Activated T-cell treated with anti-CD3 and anti-CD28 coated beads, Interleukin-2, amount 50 U/mL, for 48 hours (primary cell): ENCODE measurements at regions not wholly inside any gene's neighbourhood (a gene's known extent, or its start where the extent isn't known, plus 50 kb on each side); places are given as distances from the start of the nearest gene placed in this dataset.

Experiments used
- DNase-seq, 2 experiments: peaks; one replicate each; pipeline ENCODE4 v3.0.0-alpha.2; 2020

DNA sequence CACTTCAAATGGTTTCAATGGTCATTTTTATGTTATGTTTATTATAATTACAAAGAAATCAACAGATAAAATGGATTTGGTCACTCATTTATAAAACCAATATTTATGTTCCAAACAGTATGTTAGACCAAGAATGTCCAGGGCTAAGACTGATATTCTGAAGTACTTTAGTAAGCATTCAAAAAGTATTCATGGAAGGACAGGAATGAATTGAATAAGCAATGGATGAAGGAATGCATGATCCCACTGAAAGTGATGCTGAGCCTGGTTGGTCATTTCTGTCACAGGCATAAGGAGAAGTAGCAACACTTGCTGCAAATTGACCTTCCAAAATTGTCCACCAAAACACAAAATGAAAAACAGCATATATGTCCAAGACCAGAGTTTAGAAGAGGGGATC, 189.0 kb upstream of the CELF2 start:
- no peak for DNase-seq

DNA sequence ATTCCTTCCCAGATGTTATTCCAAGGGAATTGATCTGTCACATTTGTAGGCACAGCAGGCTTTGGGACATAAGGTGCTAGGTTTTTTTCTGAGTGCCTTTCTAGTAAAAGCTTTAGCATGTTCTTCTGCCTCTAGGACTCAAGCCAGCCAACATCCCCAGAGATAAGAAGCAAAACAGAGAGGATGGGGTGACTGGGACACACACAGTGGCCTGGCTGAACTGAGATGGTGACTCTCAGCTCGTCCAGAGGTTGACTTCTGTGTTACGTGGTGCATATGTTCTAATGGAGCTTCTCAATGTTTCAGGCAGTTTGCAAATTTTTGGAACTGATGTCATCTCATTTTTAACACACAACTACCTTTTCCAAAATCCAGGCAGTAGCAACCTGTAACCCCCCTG, 188.1 kb upstream of the CELF2 start:
- no peak for DNase-seq

DNA sequence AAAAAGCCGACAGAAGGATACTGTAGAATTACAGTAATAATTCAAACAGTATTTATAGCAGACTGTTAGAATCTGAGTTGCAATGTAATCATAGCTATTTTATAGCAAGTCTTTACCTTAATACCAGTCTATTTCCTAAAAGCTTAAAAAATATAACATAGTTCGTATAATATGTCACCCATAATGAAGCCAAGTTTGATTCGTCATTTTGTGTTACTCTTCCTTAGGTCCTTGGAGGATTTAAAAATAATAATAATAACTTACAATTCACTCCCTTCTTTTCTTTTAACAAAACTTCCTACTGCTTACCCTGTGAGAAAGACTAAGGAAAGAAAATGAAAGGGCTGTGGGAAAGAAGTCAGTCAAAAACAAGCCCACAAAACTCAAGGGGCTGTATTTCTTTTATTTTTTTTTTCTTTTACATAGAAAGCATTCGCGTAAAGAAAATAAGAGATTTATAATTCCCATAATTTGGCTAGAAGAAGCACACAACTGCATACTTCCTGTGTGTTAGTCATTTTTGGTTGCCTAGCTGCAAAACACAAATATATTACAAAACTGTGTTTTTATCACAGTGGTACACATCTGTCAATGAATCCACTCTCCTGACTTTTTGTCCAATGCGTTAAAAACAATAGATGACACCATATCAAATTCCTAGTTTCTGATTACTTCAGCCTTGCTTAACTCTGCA, 187.2 kb upstream of the CELF2 start:
- no peak for DNase-seq

DNA sequence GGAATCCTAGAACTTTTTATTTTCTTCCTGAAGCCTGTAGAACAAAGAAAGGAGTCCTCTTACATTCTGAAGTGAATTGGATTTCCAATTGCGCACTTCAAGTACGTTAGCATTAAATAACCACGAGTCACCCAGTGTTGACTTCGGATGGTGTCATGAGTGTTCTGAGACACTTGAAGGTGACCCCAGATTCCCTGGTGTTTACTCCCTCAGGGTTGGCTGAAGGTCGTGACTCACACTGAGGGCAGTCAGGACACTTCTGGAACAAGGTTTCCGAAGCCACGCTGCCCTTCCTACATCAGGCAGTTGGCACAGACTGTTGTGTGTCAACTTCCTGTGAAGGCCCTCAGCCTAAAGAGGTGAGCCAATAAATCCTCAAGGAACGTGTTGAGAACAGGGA, 186.6 kb upstream of the CELF2 start:
- DNase-seq: no peak

GRCh38 chr10:10833955-10834354, 183.7 kb upstream of the CELF2 start:
- DNase-seq: no peak

DNA sequence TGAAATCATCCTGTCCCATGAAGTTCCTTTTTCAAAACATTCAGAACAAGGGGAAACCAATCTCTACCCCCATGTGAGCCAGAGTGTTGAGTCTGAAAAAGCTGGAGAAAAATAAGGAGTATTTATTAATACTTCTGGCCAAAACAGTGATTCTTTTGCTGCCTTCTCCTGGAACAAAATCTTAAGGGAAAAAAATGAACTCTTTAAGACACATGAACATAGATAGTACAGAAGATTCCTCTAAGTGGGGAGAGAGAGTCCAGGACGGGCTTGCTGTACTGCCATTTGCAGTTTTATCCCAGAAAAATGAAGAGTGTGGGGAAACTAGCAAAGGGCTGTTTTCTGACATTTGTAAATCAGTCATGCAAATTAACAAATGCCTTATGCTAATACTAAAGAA, 173.4 kb upstream of the CELF2 start:
- no peak for DNase-seq

DNA sequence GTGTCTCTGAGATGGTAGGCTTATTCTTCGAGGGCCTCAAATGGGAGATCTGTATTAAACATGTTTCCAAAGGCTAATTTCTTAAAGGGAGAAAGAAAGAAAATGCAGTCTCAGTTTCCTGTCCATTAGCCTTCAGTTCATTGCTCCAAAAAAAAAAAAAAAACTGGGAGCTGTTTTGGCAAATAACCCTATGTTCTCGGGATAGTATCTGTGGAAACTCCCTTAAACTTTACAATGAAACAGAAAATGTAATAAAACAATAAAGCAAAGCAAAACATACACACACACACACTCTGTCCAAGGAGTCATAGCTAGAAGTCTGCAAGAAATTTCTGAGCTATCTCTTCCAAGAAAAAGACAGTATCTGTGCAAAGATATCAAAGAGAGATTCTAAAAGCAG, 172.5 kb upstream of the CELF2 start:
- DNase-seq: no peak

GRCh38 chr10:10845826-10846503, 171.7 kb upstream of the CELF2 start:
- no peak for DNase-seq

GRCh38 chr10:10846504-10846900, 171.2 kb upstream of the CELF2 start:
- no peak for DNase-seq

- DNase-seq: no peak
These were observed 170.3 kb upstream of the CELF2 start for GRCh38 chr10:10847387-10847786.

DNA sequence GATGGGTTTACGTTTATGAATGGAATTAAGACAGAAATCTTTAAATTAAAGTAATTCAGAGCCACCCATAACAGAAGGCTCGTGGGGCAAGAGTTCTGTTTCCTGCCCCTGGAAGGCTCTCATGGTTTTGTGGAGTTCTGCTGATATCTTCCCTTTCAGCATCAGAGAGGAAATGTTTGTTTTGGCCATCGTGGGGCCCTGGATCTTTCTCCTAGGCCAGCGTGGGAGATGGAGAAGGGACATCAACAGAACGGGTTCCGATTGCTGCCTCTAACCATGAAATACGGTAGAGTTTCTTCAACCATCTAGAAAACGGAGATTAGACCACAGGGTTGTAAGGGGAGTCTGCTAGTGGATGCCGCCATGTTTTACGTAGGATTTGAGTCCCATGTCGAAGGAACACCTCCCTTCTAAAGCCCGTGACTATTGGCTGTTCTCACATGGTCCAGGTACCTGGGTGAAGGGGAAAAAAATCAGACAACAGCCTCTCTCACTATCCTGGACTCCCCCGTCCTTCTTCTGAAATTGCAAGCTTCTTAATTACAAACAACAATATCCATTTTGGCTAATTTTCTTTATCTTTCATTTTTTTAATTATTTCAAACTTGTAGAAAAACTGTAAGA, 169.1 kb upstream of the CELF2 start:
- DNase-seq: no peak

DNA sequence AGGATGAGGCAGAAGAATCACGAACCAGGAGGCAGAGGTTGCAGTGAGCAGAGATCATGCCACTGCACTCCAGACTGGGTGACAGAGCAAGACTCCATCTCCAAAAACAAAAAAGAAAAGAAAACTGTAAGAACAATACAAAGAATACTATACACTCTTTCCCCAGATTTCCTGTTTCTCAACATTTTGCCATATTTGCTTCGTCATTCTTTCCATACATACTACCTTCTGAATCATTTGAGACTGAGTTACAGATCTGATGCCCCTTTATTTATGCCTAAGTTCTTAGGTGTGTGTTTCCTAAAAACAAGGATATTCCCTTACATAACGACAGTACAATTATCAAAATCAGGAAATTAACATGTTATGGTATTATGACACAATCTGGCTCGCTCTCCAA, 168.4 kb upstream of the CELF2 start:
- no peak for DNase-seq

- no peak for DNase-seq
These were observed 167.5 kb upstream of the CELF2 start for GRCh38 chr10:10850214-10850613.

DNA sequence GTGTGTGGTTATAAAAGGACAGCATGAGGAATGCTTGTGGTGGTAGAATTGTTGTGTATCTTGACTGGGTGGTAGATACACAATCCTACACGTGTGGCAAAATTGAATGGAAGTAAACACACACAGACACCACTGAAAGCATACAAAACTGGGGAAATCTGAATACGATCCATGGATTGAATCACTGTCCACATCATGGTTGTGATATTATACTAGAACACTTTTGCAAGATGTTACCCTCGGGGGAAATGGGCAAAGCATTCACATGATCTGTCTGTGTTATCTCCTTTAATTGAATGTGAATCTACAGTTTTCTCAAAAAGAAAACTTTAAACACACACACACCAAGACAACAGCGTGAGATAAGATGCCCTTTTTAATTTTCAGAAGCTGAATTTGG, 165.2 kb upstream of the CELF2 start:
- DNase-seq: no peak

- no peak for DNase-seq
These were observed 163.7 kb upstream of the CELF2 start for GRCh38 chr10:10853954-10854353.

DNA sequence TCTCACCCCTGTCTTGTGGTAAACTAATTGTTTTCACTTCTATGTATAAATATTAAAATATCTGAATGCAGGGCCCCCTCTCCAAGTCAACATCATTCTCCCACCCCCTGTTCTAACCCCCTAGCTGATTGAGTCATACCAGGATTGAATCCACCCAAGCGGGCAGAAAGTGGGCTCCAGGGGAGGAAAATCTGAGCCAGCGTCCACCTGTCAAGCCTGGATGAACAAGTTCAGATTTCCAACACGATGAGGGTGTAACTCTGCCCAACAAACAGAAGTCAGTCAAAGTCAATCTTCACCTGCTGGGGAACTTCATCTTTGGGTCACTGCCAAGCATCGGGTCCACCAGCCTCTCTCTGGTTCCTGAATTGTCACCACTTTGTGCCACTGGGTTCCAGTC, 162.9 kb upstream of the CELF2 start:
- no peak for DNase-seq

DNA sequence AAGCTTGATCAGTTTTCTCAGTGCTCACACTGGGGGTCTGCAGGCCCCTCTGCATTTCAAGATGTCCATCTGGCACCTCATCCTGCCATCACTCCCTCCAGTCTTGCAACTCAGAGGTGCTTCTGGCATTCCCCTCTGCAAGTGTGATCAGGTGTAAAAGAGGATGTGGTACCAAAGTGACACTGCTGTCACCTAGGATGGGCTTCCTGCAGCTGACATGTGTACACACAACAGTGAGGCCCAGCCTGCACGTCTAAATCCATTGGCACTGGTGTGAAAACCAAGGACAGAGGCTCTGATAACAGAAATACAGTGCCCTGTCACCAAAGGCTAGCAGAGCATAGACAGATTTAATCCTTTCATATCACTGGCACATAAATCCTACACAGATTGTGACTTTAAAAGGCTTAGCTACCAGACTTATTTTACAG, 162.5 kb upstream of the CELF2 start:
- no peak for DNase-seq

DNA sequence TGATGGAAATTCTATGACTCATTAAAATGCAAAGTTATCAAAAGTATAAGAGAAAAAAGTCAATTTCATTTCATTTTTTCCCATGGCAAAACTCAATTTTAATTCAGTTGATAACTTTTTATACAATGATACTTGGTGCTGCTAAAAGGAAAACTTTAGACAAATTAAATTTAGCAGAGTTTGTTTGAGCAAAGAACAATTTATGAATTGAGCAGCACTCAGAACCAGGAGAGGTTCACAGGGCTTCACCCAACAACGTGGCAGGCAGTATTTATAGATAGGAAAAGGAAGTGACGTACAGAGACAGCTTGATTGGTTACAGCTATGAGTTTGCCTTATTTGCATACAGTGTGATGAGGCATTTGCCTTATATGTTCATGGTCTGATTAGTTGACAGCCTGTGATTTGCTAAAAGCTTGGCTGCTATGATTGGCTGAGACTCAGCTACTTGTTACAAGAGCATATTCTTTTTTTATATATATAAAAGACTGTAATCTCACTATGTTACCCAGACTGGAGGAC, 157.2 kb upstream of the CELF2 start:
- no peak for DNase-seq

DNA sequence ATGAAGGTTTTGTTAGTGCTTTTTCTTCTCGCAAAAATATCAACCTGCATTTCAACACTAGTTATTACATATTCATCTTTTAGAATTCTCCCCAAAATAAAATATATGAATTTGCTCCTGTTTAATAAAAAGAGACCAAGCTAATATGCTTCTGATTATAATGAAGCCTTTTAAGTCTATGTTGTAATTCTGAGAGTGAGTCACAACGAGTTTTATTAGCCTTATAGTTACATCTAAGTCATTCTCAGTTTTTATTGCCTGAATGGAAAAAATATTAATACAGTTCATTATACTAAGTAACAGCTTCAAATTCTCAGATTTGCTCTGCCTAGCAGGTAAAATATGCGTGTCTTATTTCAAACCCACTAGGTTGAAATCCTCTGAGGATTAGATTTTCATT, 152.4 kb upstream of the CELF2 start:
- DNase-seq: no peak

DNA sequence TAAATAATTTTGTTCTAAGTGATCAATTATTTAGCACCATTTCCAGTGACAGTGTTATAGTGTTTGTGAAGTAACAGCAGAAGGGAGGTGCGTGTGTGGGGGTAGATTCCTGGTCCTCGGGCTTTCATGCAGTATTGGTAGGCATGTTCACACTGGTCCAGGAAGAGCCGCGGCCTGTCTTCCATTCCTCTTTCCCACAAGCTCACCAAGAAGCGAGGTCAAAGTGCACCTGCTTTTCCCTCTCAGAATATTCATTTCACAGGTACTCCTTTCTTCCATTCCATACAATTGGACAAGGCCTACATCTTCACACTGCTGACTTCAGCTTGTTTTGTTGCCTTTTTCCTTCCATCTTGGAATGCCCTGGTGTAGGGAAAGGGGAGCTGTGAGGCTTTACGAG, 151.8 kb upstream of the CELF2 start:
- no peak for DNase-seq

DNA sequence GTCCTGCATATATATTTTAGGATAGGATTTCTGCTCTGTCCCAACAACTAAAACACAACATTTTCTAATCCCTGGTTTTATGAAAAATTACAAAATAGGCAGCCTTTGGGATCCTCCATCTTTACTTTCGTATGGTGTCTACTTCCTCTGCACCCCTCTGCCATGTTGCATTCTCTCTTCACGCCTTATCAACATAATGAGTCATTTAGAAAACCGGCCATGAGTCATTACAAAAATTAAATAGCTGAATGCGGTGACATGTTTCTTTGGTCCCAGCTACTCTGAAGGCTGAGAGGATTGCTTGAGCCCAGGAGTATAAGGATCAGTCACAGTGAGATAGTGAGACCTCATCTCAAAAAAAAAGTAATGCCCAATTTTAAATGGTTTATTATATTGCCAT, 148.1 kb upstream of the CELF2 start:
- DNase-seq: no peak

DNA sequence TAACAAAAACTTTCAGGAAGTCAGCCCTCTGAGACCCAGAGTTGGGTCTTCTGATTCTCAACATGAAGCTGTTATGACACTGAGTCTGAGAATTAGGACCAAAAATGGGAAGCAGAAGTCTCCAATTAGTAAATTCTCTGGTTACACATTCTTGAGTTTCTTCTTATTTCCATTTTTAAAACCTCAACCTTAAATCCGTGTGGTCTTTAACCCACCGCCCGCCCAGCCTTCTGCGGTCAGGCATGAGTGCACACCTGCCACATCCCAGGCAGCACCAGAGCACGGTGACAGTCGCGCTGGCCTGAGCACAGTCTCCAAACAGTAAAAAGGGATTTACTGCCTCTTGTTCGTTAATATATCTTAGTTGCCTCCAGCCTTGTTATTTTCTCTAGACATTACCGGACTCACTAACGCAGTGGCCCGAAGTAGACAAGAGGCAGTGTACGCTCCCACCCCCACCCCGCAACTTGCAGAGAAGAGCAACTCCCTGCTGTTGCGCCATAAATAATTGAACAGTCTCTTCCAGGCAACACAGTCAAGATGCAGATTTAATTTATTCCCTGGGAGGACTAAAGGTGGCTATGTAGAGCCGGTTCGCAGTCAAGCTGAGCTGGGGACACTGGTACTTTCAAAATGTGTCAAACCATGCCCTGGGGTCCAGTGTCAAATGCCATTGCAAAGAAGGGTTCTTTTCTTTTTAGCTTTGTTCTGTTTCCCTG, 147.0 kb upstream of the CELF2 start:
- no peak for DNase-seq

DNA sequence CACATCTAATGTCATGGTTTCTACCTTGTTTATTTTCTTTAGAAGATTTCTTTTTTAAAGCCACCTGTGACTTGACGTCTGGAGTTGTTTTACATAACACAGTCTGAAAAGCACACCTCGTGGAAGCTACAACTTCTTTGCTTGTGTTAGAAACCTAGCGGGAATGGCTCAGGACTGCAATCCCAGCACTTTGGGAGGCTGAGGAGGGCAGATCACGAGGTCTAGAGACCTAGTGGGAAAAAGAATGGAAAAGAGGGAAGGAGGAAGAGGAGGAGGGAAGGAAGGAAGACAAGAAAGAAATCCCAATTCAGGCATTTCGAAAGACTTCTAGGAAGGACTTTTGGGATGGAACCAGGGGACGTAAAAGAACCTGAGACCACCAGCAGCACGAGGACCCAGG, 146.3 kb upstream of the CELF2 start:
- DNase-seq: no peak
